ENCODE measurements at regions not wholly inside any gene's neighbourhood (a gene's known extent, or its start where the extent isn't known, plus 50 kb on each side); places are given as distances from the start of the nearest gene placed in this dataset.

GRCh38 chr1:186750257-186750656, 70.0 kb upstream of the PTGS2 start:
- POLR2A ChIA-PET = no interaction called here
- intact Hi-C loops (cut with micrococcal nuclease) = no loop called here

More at GRCh38 chr1:186750257-186750656, 70.0 kb upstream of the PTGS2 start:
- H4K20me1 ChIP-seq (replicated peaks; ENCODE audit: control insufficient read depth, extremely low read depth, insufficient read depth, low read length) = no peaks in the 10 kb centered on the region
- H2AFZ ChIP-seq (ENCODE audit: low read depth, low read length) = no peak overlapping the region
- no peaks in the 10 kb centered on the region for H3K27me3 ChIP-seq (ENCODE audit: control insufficient read depth in 2 of 2, insufficient read depth in 2 of 2, low read length in 2 of 2)
- no peaks in the 10 kb centered on the region for H3K9me1 ChIP-seq (replicated peaks; ENCODE audit: control insufficient read depth, extremely low read depth, insufficient read depth, low read length)
- no peak for FAIRE-seq
- dilution Hi-C loops (cut with MboI; ENCODE audit: extremely low pct_ligation_motif_present, low sequenced_read_pairs) = no loop called here
- no peak overlapping the region for H3K9ac ChIP-seq (replicated peaks; ENCODE audit: extremely low read depth, insufficient read depth, low read length)
- CTCF ChIA-PET = no interaction called here
- H3K4me2 ChIP-seq (ENCODE audit: insufficient read depth, low read length) = no peak overlapping the region
- no TSS peak for BruUV-seq (replicated peaks)
- H3K27ac ChIP-seq (ENCODE audit: insufficient read depth, low read depth, low read length) = no peak overlapping the region
- no peak overlapping the region for H3K4me3 ChIP-seq (replicated peaks in 1 of 3; ENCODE audit: insufficient read depth in 1 of 3, low read depth in 1 of 3, low read length in 3 of 3)
- H3K36me3 ChIP-seq (ENCODE audit: control insufficient read depth in 2 of 2, extremely low read depth in 1 of 2, insufficient read depth in 2 of 2, low read length in 2 of 2) = no peaks in the 10 kb centered on the region
- no peaks in the 10 kb centered on the region for H3K79me2 ChIP-seq (ENCODE audit: control insufficient read depth, insufficient read depth, low read length)
- DNase-seq (ENCODE audit: low read depth, low spot score) = no peak
- no peak for TF ChIP-seq MYC (IDR thresholded peaks at IDR 0.05; ENCODE audit: low read depth, low read length)
- TF ChIP-seq POLR2A (IDR thresholded peaks at IDR 0.05; ENCODE audit: low read depth, low read length) = no peak
- no peak for TF ChIP-seq MAX (IDR thresholded peaks at IDR 0.05; ENCODE audit: insufficient read depth, insufficient read length)
- TF ChIP-seq EZH2 (IDR thresholded peaks at IDR 0.05; ENCODE audit: borderline replicate concordance, low read depth, low read length, severe bottlenecking) = no peak
- TF ChIP-seq GATA2 (IDR thresholded peaks at IDR 0.05; ENCODE audit: insufficient read depth, insufficient read length, low read depth, low read length) = no peak
- TF ChIP-seq POLR2AphosphoS5 (IDR thresholded peaks at IDR 0.05; ENCODE audit: insufficient read depth, low read depth, low read length) = no peak
- TF ChIP-seq JUN (IDR thresholded peaks at IDR 0.05; ENCODE audit: borderline replicate concordance, insufficient read depth, insufficient read length, low read depth) = no peak
- TF ChIP-seq FOS (IDR thresholded peaks at IDR 0.05; ENCODE audit: borderline replicate concordance, insufficient read depth, low read length) = no peak
- no peak for TF ChIP-seq CTCF (IDR thresholded peaks at IDR 0.05; ENCODE audit: extremely low read depth in 1 of 2, insufficient read depth in 1 of 2, low read depth in 1 of 2, low read length in 2 of 2)
- no peaks in the 10 kb centered on the region for H3K9me3 ChIP-seq (replicated peaks; ENCODE audit: control insufficient read depth, insufficient read depth, low read length)
- H3K4me1 ChIP-seq (ENCODE audit: control insufficient read depth, extremely low read depth, insufficient read depth, low read length) = no peaks in the 10 kb centered on the region

Measured in endothelial cell of umbilical vein (primary cell).